Stimulated activated CD4-positive, alpha-beta T cell treated with anti-CD3 and anti-CD28 coated beads, Interleukin-4, amount 100 ng/mL, for 4 hours (primary cell): ENCODE measurements at regions not wholly inside any gene's neighbourhood (a gene's known extent, or its start where the extent isn't known, plus 50 kb on each side); places are given as distances from the start of the nearest gene placed in this dataset.
"Not testable (repeated sequence)": the region's sequence is repeated elsewhere in the genome, so short reads cannot be mapped to it uniquely, and the experiment has no call there.

ENCODE experiments used
- DNase-seq, 2 experiments: peaks; one replicate each; pipeline ENCODE4 v3.0.0-alpha.2; 2020

DNA sequence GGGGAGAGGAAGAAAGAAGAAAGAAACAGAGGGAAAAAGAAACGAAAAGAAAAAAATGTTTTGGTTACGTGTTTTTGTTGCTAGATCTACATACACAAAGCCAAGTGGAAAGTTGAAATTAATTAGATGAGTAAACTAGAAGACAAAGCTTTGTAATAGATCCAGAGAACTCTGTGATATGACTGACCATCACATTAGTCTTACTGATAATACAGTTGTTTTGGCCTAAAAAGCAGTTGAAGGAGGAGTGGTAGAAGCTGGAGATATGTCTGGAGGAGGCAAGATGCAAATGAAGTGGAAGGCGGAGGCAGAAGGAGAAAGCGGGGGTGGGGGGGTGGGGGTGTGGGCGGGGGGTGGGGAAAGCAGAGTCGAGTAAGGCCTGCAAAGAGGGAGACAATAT is 500.1 kb upstream of the ID4 start:
- no peak for DNase-seq

DNA sequence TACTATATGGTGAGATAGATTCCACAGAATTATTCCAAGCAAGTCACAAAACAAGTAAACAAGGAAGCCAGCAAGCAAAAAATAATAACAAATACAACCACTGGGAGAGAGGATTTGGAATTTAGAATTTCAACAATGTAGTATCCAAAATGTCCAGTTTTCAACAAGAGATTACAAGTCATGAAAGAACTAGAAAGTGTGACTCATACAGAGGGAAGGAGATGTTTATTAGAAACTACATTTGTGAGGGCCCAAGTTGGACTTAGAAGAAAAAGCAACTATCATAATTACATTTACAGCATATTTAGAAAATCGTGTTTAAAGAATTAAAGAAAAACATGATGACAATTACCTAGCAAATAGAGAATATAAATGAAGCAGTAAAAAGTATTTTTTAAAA is 494.6 kb upstream of the ID4 start:
- DNase-seq = no peak

DNA sequence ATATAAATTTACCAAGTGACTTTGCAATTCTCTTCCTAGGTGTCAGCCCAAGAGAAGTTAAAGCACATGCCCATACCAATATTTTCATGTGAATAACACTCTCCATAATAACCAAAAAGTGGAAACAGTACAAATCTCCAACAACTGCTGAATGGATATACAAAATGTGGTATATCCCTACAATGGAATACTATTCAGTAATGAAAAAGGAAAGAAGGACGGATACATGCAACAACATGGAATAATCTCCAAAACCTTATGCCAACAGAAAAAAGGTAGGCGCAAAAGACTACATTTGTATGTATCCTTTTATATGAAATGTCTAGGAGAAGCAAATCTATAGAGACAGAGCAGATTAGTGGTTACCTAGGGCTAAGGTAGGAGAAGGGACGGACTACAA is 487.7 kb upstream of the ID4 start:
- no peak for DNase-seq

DNA sequence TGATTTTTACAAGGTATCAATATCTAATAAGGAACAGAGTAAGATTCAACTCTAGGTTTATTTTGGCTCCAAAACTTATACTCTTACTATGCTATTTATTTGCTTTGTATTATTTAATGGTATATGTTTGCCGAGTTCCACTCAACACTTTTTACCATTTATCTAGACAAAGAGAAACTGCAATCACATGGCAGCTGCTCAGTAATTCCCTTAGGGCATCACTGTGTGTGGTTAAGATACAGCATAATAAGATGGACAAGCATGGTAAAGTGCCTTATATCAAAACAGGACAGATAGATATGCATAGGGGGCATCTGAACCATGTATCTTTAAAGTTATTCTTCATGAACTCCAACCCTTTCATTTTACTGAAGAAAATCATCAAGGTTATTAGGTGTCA is 483.0 kb upstream of the ID4 start:
- no peak for DNase-seq

DNA sequence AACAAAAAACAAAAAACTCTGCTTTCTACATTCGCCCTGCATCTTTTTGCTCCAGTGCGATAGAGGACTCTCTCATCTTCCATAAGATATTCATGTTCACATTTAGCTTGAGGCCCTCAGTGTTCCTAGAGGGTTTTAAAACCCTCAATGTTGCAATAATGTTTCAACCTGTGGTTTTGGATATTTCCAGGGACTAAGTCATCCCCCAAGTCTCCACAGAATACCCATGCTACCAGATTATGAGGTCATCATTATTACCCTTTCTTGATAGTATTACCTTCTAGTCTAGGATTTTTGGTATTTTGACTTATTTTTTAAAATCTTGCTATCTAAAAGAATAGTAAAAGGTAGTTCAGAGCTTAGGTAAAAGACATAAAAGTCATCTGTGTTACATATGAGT is 480.5 kb upstream of the ID4 start:
- no peak for DNase-seq

DNA sequence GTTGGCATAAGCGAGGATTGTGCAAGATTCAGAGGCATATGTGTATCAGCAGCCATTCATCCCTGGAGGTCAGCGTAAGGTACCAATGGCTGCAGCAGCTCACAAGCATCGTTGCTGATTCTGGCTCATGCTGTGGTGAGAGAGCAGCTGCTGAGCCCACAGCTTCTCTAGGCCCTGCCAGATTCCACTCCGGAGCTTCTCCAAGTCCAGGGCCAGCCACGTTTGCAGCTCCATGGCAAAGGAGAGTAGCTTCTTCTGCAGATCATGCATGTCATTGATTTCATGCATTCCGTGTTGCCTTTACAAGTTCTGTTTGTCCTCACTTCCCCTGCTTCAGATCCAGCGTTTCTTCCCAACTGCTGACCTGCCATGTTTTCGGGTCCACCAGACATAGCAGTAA is 474.8 kb upstream of the ID4 start:
- no peak for DNase-seq

DNA sequence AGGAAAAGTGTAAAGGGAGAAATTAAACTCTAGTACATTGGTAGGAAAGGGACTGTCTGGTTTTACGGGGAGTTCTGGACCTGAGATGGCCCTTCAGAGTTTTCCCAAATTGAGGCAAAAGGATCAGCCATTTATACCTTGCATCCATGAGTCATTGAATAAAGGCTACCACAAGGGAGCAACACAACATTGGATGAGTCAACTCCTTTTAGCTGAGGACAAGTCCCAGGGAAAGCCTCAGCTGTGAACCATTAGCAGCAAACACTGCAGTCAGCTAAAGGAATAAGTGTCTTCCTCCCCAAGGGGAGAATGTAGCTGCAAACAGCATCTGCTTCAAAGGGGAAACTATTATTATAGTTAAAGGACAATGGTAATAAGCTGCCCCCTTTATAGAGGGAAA is 468.7 kb upstream of the ID4 start:
- no peak for DNase-seq

DNA sequence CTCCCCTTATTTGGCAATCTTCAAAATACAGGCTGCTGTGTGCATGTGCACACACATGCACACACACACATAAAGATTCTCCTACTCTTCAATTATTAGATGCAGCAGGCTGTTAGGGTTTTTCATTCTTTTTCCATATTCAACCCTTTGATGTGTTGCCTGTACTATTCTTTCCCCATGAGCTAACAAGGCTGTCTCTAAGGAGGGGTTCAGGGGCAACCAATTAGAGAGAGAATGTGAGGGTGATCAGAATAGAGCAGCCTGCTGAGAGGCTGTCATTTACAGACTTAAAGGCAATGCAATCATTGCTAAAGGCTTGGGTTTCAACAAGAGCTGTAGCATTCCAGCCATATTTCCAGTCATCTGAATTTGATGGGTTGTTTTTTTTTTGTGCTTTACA is 467.4 kb upstream of the ID4 start:
- DNase-seq = no peak

DNA sequence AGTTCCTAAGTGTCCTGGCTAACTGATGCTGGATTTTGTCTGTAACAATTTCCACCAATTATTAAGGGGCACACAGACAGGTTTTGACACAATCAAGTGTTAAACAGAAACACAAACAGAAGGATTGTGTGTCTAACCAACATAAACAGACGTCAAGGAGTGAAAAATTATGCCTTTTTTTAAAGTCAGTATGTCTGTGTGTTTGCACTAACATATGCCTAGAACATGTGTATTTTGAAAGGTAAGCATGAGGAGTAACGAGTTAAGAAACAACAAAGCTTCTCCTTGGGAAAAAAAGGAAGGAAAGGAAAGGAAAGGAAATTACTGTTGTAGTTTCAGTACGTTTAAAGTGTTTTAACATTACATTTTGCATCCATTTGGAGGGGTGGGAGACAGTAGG is 466.3 kb upstream of the ID4 start:
- DNase-seq = no peak

DNA sequence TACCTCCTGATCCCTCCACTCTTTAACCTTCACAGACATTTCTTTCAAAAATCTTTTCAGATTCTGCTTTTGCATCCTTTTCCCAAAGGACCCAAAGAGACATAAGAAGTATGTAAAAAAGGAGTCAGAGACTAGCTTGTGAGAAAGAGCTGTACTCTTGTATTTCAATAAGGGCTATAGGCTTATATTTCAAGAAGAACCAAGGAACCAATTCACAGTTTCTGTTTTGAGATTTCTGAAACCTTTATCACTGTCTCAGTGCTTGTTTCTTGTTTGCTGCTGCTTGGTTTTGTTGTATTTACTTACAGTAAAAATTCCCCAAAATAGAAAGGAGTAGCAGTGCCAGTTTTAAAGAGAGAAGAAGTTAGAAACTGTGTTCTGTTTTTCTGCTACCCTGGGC is 461.6 kb upstream of the ID4 start:
- DNase-seq = no peak

DNA sequence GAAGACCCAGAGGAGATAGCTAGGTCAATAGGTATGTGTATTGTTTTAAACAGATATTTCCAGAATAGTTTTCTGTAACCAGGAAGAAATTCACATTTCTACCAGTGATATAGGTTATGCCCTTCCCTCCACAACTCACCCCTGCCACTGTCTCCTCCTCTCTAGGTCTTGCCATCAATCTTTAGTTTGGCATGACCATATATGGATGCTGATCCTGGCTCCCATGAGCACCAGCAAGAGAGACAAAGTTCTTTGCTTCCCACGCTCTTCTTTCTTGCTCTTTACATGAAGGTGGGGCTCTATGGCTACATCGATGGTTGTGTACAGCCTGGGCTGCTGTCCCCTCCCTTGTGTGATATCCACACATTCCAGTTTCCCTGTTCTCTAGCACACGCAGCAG is 459.4 kb upstream of the ID4 start:
- DNase-seq = no peak

DNA sequence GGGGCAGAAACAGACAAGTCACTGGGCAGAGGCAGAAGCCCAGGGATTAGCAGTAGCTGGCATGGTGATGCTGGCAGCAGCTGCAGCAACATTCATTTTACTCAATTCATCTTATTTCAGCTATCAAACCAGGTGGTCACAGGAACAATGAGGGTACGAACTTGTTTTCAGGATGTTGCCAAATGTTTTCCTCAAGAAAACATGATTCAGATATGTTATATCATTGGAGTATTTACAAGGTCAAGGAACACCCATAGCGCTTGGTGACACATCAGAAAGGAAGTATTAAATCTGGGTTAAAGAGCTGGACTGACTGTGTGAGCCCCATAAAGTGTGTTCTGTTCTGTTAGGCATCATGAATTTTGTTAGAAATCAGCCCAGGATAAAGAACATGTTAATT is 456.9 kb upstream of the ID4 start:
- no peak for DNase-seq

DNA sequence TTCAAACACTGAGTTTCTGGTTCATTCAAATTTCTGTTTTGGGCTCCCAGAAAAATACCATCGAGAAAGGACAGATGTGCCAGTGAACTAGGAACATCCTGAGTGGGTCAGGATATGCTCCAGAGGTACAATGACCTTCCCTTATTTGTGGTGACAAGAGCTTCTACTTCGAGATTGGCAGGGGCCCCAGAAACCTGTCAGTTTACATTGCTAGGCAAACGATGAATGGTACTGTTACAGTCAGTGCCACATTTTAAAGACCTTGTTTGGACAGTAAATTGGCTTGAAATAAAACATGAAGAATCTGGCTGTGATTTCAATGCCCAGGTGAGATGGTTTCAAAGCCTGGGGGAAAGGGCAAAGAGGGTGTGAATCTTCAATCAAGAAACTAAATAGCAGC is 454.5 kb upstream of the ID4 start:
- no peak for DNase-seq

DNA sequence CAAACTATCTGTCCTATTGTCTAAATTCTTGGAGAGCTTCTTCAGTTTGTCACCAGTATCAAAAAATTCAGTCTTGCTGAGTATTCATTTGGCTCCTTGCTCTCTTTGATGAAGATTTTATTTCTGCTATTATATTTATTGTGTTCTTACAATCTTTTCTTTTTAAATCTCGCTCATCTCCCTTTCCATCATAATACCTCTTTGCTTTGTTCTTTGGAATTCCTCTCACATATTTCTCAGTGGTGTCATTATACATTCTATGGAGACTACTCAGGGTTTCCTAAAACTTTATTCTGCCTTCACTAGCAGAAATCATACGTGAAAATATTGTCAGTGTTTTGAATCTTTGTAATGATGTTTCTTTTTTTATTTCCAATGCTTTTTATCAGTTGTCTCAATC is 445.2 kb upstream of the ID4 start:
- DNase-seq = no peak

DNA sequence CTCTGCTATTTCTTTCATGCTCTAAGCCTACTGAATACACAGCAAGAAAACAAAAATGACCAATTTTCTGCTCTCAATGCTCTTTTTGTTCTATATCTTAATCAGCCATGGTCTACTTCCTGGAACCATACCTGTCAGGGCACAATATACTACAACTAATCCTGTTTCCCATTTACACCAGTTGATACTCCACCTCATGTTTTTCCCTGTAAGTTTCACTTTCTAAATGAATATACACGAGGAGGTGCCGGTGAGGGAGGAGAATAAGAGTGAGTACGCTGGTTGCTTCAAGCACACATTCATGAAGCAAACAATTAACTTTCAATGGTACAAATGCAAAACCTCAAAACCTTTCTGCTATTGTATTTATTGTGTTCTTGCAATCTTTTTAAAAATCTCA is 443.1 kb upstream of the ID4 start:
- no peak for DNase-seq

DNA sequence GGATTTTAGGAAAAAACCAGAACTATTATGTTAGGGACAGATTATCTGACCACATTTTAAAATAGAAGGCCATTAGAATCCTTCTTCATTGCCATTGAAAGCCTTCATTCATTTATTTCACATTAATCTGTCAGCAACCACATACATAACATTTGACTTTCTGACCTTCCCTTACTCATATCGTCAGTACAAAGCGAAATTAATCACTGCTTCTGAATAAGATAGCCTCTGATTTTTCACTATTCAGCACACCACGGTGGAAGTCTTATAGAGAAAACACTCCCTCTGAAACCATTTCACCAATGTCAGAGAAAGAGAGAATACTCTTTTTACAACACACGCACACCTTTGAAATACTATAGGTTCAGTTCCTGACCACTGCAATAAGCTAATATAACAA is 442.5 kb upstream of the ID4 start:
- DNase-seq = no peak

DNA sequence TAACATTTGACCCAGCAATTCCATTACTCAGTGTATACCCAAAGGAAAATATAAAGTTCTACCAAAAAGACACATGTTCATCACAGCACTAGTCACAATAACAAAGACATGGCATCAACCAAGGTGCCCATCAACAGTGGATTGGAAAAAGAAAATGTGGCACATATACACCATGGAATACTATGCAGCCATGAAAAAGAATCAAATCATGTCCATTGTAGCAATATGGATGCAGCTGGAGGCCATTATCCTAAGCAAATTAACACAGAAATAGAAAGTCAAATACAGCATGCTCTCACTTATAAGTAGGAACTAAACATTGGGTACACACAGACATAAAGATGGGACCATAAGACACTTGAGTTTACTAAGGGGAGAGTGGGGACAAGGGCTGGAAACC is 441.9 kb upstream of the ID4 start:
- no peak for DNase-seq

DNA sequence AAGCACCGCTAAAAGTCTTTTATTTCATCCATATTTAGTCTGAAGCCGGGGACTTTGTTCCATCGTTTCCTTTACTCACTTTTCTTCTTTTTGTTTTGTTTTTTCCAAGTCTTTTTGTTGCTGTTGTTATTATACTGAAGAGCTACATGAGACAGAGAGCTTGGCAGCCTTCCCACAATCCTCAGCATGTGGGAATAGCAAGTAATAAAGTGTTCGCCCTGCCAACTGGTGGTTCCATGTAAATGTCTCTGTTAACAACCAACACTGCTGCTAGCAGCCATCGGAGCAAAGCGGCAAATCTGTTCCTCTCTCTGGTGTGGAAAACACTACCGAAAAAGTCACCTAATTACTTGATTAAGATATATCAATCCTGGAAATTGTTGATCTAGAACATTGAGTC is 437.8 kb upstream of the ID4 start:
- DNase-seq = no peak

DNA sequence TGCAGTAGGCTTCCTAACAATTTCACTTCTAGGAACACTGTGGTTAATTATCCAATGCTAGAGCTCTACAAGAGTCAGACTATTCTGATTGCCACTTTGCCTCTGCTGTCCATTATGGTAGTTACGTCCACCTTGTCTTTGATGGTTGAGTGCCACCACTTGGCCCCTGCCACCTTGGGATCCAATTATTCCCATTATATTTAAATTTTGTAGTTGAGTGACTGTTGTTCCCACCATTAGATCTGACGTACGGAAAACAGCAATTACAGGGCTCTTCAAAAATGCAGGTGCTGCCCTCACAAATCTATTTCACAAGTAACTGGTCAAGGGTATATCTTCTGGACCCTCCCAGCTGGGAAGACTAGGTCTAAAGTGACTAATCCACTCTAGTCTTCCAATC is 432.3 kb upstream of the ID4 start:
- DNase-seq = not testable (repeated sequence)

DNA sequence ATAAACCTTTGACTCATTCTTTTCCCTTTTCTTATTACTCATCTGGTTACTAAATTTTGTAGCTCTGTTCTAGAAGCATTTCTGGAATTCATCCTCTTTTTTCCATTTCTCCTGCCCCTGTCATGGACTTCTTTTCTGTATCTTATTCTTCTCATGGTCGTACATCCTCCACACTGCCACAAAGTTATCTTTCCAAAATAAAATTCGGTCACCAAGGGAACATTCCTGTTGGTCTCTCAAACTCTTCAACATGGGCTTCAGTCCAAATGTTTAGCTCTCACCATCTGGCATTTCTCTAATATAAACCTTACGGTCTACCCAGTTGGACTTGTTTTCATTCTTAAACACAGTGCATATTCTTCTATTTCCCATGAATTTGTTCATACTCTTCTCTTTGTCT is 428.8 kb upstream of the ID4 start:
- no peak for DNase-seq

DNA sequence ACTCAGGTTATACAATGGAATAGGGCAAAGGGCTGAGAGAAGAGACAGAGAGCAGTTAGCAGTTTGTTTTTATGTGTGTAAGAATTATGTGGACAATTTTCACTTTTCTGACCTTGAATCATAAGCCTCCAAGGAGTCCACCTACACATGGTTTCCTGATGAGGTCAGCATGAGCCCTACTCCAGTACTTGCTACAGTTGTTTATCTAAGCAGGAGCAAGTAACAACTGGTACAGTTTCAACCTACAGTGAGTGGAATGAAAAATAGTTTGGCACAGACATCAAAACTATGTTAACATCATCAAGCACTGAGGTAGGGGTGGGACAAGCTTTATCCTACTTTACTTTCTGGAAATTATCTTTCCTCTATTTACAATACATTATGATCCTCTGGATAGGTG is 426.7 kb upstream of the ID4 start:
- no peak for DNase-seq

DNA sequence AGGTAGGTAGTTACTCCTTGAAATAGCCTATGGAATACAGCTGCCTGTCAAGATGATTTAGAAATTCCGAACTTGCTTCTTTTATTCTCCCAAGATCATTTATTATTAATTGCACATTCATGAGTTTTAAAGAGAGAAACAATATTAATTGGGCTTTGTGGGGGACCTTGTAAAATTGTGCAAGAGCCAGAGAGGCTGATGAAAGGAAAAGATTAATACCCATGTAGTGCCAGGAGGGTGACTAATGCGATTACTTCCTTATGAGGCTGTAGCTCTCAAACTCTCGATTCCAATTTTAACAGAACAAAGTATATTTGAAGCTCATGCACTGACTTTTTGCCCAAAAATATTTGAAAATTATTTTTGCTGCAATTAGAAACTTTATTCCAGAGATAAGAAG is 423.8 kb upstream of the ID4 start:
- DNase-seq = no peak

DNA sequence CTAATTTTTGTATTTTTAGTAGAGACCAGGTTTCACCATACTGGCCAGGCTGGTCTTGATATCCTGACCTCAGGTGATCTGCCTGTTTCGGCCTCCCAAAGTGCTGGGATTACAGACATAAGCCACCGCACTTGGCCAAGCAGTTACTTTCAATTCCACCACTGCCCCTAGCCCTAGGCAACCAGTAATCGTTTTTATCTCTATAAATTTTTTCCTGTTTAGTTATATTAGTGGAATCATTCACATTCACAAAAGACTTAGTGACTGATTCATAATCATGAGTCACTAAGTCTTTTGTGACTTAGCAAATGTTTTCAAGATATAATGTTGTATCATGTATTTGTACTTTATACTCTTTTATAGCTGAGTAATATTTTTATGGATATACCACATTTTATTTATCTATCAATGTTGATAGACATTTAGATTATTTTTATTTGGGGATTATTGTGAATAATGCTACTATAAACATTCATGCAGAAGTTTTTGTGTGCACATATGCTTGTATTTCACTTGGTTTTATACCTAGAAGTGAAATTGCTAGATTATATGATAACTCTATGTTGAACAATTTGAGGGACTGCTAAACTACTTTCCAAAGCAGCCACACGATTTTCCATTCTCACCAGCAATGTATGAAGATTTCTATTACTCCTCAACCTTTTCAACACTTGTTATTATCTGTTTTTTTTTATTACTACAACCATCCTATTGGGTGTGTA is 421.4 kb upstream of the ID4 start:
- DNase-seq = no peak

DNA sequence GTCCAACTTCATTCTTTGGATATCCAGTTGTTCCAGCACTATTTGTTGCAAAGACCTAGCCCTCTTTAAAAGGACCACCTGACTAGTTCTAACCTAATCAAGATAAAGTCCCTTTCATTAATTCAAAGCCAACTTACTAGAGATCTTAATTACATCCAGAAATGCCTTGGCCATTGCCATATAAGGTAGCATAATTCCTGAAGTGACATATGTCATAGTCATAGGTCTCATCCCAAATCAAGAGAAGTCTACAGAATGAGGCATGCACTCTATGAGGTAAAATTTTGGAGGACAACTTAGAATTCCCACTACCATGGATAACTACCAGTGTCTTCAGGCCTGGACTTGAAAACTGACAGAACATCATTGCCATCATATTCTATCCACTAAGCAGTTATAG is 420.4 kb upstream of the ID4 start:
- DNase-seq = no peak

DNA sequence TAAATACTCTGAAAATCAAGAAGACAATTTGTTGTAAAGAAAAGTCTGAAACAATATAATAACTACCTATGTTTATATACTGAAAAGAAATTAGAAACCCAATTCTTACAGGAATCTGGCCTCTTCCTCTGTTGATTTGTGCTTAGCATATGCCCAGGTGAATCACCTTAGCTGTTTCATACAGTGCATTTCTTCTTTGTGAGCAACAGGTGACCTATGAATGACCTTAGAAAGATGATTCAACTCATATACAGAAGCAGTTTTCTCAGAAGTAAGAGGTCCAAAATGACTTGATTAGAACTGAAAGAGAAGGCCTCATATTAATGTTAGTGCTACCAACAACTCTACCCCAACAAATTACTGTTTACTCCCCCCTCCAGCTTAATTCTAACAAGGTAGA is 419.5 kb upstream of the ID4 start:
- no peak for DNase-seq

DNA sequence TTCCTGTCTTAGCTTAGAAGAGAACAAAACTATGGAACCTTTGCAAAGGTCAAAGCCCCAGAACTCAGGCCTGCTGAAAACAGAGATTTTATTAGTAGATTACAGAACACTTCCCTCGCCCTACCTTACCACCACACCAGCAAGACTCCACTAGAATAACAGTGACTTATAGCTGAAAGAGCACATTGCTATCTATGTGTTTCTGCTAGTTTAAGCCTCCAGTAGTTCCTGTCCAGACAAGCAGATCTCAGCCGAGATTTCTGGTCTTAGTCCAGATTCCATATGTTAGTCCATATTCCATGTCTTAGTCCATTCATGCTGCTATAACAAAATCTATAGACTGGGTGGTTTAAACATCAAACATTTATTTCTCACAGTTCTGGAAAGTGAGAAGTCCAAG is 412.3 kb upstream of the ID4 start:
- DNase-seq = no peak
